ENCODE measurements at regions not wholly inside any gene's neighbourhood (a gene's known extent, or its start where the extent isn't known, plus 50 kb on each side); places are given as distances from the start of the nearest gene placed in this dataset.

GRCh38 chr10:133034762-133035161 is 53.0 kb upstream of the ADGRA1 start:
- TF ChIP-seq CTCF (IDR thresholded peaks at IDR 0.05), result no peak
- no peak for TF ChIP-seq POLR2A (IDR thresholded peaks at IDR 0.05)

All from body of pancreas (tissue), 4 donors.